GM12892 (cell line): ENCODE measurements at regions not wholly inside any gene's neighbourhood (a gene's known extent, or its start where the extent isn't known, plus 50 kb on each side); places are given as distances from the start of the nearest gene placed in this dataset.

Experiments used
- POLR2A ChIP-seq: IDR thresholded peaks from 2 replicates; pipeline ENCODE4 v1.6.1; 2011; ENCODE audit warnings: low read depth, low read length, control low read depth
- POLR2AphosphoS5 ChIP-seq: IDR thresholded peaks from 2 replicates; pipeline ENCODE4 v1.6.1; 2011; ENCODE audit warnings: low read depth, low read length, control low read depth

DNA sequence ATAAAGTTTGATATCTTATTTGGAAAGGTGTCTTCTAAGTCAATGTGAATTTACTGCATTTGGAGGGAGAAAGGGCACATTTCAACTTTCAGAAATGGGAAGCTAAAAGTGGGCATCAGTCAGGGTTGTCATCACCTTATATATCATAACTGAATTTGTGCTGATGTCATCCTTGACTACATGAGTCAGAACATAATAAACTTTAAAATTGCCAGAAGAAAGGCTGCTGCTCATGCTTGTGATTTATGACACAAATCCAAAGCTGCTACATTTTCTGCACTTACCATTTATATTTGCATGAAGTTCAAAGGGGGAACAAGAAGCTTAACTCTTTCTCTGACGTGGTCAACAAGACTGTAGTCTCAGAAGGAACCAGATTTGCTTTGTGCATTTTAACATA lies 196.6 kb downstream of the UTP18 start:
- TF ChIP-seq POLR2A = no peak
- TF ChIP-seq POLR2AphosphoS5 = no peak
